Tibial nerve (tissue), 4 donors: ENCODE measurements at regions not wholly inside any gene's neighbourhood (a gene's known extent, or its start where the extent isn't known, plus 50 kb on each side); places are given as distances from the start of the nearest gene placed in this dataset.

Experiments used
- DNase-seq, 2 donors: peaks; one replicate each; pipeline ENCODE4 v3.0.0-alpha.2; 2019; ENCODE audit warnings: low spot score in 2 of 2
- H3K27ac ChIP-seq, 4 donors: fragments of 200-600 bp; sonication (generic) in 3 of 4; one replicate each; pipeline ENCODE4 v1.5.1; 2017 to 2019; ENCODE audit warnings: mild to moderate bottlenecking in 1 of 4
- H3K27me3 ChIP-seq, 2 donors: fragments of 200-600 bp; sonication (generic) in 1 of 2; one replicate each; pipeline versions ENCODE4 v1.5.1 to v1.6.0; 2017 to 2019
- H3K36me3 ChIP-seq, 3 donors: fragments of 200-600 bp; sonication (generic); one replicate each; pipeline ENCODE4 v1.5.1; 2018 to 2019
- H3K4me1 ChIP-seq, 4 donors: fragments of 200-600 bp; sonication (generic) in 3 of 4; one replicate each; pipeline ENCODE4 v1.5.1; 2017 to 2019
- H3K4me3 ChIP-seq, 4 donors: fragments of 200-600 bp; sonication (generic) in 3 of 4; one replicate each; pipeline ENCODE4 v1.5.1; 2017 to 2019; ENCODE audit warnings: mild to moderate bottlenecking in 1 of 4, moderate library complexity in 1 of 4
- H3K9me3 ChIP-seq, 4 donors: fragments of 200-600 bp; sonication (generic) in 3 of 4; one replicate each; pipeline ENCODE4 v1.5.1; 2017 to 2019
- EP300 ChIP-seq, 2 donors: sonication (generic); formaldehyde crosslinking; IDR thresholded peaks; one replicate each; pipeline ENCODE4 v1.6.1; 2017; ENCODE audit warnings: antibody characterized with exemption in 2 of 2, mild to moderate bottlenecking in 1 of 2
- POLR2A ChIP-seq, 2 donors: fragments of 450-650 bp; IDR thresholded peaks; one replicate each; pipeline ENCODE4 v1.6.1; 2017; ENCODE audit warnings: antibody characterized with exemption in 2 of 2, mild to moderate bottlenecking in 2 of 2, moderate library complexity in 2 of 2
- WGBS, 2 donors: methylation state at CpG; one replicate each; pipeline ENCODE4 v1.1.5; 2018; 5-methylcytosine and 5-hydroxymethylcytosine counted together
- TF ChIP-seq, protein P1 (sequence below), 5 experiments: fragments of 200-600 bp in 3 of 5; fragments of 450-650 bp in 2 of 5; sonication (generic) in 3 of 5; IDR thresholded peaks; one replicate each; pipeline ENCODE4 v1.5.1; 2016 to 2019; ENCODE audit warnings: antibody characterized with exemption in 5 of 5, mild to moderate bottlenecking in 3 of 5, moderate library complexity in 2 of 5

DNA sequence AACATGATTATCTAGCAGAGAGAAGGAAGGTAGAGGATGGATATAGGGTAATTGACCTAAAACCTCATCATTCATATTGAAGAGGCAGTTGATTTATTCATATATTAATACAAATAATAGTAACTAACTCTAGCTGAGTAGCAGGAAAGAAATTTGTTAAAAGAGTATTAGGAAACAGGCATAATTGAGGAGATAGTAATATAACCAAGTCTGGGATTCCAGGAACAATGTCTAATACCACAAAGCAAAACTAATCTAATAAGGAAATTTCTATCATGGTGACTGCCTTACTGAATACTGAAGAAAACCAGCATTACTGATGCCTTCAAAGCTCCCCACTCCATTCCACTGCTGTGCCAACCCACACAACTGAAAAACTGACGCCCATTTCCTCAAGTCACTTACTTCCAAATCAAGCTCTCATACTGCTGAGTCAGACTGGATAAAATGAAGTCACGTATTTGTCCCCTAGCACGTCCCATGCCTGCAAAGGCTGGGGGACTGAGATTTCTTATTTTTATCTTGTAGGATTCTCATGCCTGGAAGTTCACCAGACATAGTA, 153.9 kb downstream of the SMC2 start:
- Histone ChIP-seq H3K9me3 (peaks cover 0 to 6% (median 2%) of the 10 kb centered on the region in 4 donors), H3K36me3 (no peaks in the 10 kb centered on the region), H3K4me1 (no peaks in the 10 kb centered on the region), H3K4me3 (no peak overlapping the region), H3K27me3 (no peaks in the 10 kb centered on the region), H3K27ac (no peak overlapping the region)
- TF ChIP-seq, protein P1, sequence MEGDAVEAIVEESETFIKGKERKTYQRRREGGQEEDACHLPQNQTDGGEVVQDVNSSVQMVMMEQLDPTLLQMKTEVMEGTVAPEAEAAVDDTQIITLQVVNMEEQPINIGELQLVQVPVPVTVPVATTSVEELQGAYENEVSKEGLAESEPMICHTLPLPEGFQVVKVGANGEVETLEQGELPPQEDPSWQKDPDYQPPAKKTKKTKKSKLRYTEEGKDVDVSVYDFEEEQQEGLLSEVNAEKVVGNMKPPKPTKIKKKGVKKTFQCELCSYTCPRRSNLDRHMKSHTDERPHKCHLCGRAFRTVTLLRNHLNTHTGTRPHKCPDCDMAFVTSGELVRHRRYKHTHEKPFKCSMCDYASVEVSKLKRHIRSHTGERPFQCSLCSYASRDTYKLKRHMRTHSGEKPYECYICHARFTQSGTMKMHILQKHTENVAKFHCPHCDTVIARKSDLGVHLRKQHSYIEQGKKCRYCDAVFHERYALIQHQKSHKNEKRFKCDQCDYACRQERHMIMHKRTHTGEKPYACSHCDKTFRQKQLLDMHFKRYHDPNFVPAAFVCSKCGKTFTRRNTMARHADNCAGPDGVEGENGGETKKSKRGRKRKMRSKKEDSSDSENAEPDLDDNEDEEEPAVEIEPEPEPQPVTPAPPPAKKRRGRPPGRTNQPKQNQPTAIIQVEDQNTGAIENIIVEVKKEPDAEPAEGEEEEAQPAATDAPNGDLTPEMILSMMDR (IDR thresholded peaks at IDR 0.05) = no peak
- TF ChIP-seq EP300 (IDR thresholded peaks at IDR 0.05) (no peak), POLR2A (IDR thresholded peaks at IDR 0.05) (no peak)
- WGBS, 2 donors = 79% methylated on average over 3 of the region's 3 CpGs
- DNase-seq = no peak

DNA sequence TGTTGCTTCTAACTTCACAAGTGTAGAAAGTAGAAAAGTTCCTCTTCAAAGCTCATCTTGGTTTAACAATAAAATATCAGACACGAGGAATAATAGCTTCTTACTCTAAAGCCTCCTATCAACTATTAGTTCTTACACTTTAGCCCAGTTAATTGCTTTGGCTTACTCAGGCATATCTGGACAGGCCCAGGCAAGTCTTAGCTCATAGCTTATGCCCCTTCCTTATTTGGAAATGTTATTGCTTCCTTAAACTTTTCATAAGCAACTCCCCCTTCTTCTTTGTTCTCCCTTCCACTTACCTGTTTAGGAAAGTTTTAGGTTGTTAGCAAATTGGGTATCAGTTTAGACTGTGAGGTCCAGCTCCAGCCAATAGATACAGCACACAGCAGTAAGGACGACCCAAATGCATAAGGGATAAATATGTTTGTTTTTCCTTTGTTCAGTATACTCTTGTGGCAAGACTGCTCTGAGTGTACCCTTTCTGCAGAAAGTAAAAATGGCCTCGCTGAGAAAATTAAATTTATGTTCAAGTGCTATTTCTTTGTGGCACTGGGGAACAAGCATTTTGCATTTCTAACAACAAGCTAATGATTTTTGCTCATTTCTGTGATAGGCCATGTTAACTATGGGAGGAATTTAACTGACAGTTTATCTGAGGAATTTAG, 162.1 kb downstream of the SMC2 start:
- Histone ChIP-seq H3K27ac (no peak overlapping the region), H3K9me3 (peaks cover 0 to 8% (median 3%) of the 10 kb centered on the region in 4 donors), H3K27me3 (no peaks in the 10 kb centered on the region), H3K4me1 (no peaks in the 10 kb centered on the region), H3K36me3 (no peaks in the 10 kb centered on the region), H3K4me3 (no peak overlapping the region)
- TF ChIP-seq, protein P1 (IDR thresholded peaks at IDR 0.05) = no peak
- TF ChIP-seq POLR2A (IDR thresholded peaks at IDR 0.05) = no peak
- TF ChIP-seq EP300 (IDR thresholded peaks at IDR 0.05) = no peak
- DNase-seq = no peak
- WGBS, 2 donors = 70 to 72% methylated on average over 3 of the region's 3 CpGs

DNA sequence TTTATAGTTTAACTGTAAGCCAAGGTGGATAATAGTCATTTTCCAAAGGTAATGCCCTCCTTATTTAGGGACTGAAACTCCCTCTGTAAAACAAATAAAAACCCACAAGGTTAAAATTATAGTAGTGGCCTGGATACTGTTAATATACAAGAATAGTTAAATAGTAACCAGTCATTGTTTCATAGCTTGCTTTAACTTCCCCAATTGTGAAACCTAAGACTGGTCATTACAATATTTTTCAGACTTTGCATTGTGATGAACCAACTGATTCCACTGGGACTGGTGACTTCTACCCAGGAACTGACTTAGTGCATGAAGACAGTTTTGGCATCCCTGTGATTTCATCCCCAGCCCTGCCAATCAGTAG, 162.6 kb downstream of the SMC2 start:
- no peak overlapping the region for H3K27ac ChIP-seq
- H3K4me1 ChIP-seq = no peaks in the 10 kb centered on the region
- peaks cover 0 to 8% (median 3%) of the 10 kb centered on the region in 4 donors for H3K9me3 ChIP-seq
- DNase-seq = no peak
- TF ChIP-seq POLR2A (IDR thresholded peaks at IDR 0.05) (no peak), EP300 (IDR thresholded peaks at IDR 0.05) (no peak)
- H3K4me3 ChIP-seq = no peak overlapping the region
- no peaks in the 10 kb centered on the region for H3K27me3 ChIP-seq
- no peaks in the 10 kb centered on the region for H3K36me3 ChIP-seq

DNA sequence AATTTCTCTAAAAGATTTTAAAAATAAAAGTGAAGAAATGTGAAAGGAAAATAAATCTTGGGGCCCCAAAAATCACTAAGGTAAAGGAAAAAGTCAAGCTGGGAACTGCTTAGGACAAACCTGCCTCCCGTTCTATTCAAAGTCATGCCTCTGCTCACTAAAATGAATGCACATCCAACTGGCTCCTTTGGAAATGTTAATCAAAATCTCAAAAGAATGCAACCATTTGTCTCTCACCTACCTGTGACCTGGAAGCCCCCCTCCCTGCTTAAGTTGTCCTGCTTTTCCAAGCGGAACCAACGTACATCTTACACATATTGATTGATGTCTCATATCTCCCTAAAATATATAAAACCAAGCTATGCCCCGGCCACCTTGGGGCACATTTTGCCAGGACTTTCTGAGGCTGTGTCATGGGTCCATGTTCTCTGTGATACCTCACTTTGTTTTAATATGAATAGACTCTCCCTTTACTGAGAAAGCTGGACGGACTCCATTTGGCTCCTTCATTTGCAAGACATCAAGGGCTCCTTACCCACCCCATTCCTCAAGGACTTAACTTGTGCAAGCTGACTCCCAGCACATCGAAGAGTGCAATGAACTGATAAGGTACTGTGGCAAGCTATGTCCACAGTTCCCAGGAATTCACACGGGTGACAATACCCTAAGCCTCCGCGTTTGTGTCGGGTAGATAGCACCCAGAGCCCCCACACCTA, 164.3 kb downstream of the SMC2 start:
- TF ChIP-seq POLR2A (IDR thresholded peaks at IDR 0.05) = no peak
- TF ChIP-seq, protein P1 (IDR thresholded peaks at IDR 0.05) = no peak
- no peak for TF ChIP-seq EP300 (IDR thresholded peaks at IDR 0.05)
- WGBS, 2 donors = 29 to 36% methylated on average over 10 of the region's 10 CpGs
- no peak overlapping the region for H3K27ac ChIP-seq
- H3K9me3 ChIP-seq = no peaks in the 10 kb centered on the region
- no peaks in the 10 kb centered on the region for H3K4me1 ChIP-seq
- H3K36me3 ChIP-seq = no peaks in the 10 kb centered on the region
- H3K27me3 ChIP-seq = no peaks in the 10 kb centered on the region
- DNase-seq = no peak
- H3K4me3 ChIP-seq = no peak overlapping the region

DNA sequence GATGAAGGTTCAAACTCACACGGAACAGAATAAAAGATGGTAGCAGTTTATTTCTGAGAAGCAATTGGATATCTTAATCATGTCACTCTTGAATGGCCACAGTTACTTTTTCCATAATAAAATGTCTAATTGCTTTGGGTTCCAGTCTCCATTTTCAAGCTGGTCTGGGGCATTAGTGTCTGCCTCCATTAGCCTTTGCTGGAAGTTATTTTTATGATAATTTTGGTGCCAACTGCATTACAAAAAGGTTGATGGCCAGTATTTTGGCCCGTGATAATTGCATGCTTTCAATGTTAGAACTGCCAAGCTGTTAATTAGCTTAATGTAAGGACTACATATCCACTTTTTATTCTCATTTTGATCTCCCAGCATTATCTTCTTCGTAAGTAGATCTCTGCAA, 165.9 kb downstream of the SMC2 start:
- TF ChIP-seq POLR2A (IDR thresholded peaks at IDR 0.05) (no peak), EP300 (IDR thresholded peaks at IDR 0.05) (no peak)
- TF ChIP-seq, protein P1 (IDR thresholded peaks at IDR 0.05) = no peak
- no peaks in the 10 kb centered on the region for H3K4me1 ChIP-seq
- H3K36me3 ChIP-seq = no peaks in the 10 kb centered on the region
- WGBS, 2 donors = 60 to 70% methylated on average over 3 of the region's 3 CpGs
- no peak overlapping the region for H3K27ac ChIP-seq
- no peaks in the 10 kb centered on the region for H3K27me3 ChIP-seq
- no peak for DNase-seq
- H3K4me3 ChIP-seq = no peak overlapping the region
- no peaks in the 10 kb centered on the region for H3K9me3 ChIP-seq
